HFFc6 (cell line): ENCODE measurements at regions not wholly inside any gene's neighbourhood (a gene's known extent, or its start where the extent isn't known, plus 50 kb on each side); places are given as distances from the start of the nearest gene placed in this dataset.

Experiments used
- DNase-seq: peaks from one replicate; pipeline ENCODE4 v3.0.0-alpha.2; 2018
- H3K27ac Mint-ChIP-seq: 2 replicates; pipeline ENCODE4 v1.8.0; 2020; ENCODE audit warnings: mild to moderate bottlenecking, mixed read lengths
- H3K27me3 Mint-ChIP-seq: 2 replicates; pipeline ENCODE4 v1.8.0; 2021; ENCODE audit warnings: mild to moderate bottlenecking, moderate library complexity, mixed read lengths; ENCODE audit not compliant: insufficient read depth
- H3K36me3 Mint-ChIP-seq: 2 replicates; pipeline ENCODE4 v1.8.0; 2021; ENCODE audit warnings: low read depth, mixed read lengths
- H3K4me1 Mint-ChIP-seq: 2 replicates; pipeline ENCODE4 v1.8.0; 2020; ENCODE audit warnings: low read depth, mixed read lengths
- H3K4me3 Mint-ChIP-seq: 2 replicates; pipeline ENCODE4 v1.8.0; 2020; ENCODE audit warnings: mild to moderate bottlenecking, moderate library complexity, mixed read lengths
- H3K9me3 Mint-ChIP-seq: 2 replicates; pipeline ENCODE4 v1.8.0; 2020; ENCODE audit warnings: mild to moderate bottlenecking, mixed read lengths
- TF ChIP-seq, protein P1 (sequence below): fragments of 200-600 bp; sonication (generic); IDR thresholded peaks from 2 replicates; pipeline ENCODE4 v1.5.0; 2021; ENCODE audit warnings: antibody characterized with exemption, mild to moderate bottlenecking

DNA sequence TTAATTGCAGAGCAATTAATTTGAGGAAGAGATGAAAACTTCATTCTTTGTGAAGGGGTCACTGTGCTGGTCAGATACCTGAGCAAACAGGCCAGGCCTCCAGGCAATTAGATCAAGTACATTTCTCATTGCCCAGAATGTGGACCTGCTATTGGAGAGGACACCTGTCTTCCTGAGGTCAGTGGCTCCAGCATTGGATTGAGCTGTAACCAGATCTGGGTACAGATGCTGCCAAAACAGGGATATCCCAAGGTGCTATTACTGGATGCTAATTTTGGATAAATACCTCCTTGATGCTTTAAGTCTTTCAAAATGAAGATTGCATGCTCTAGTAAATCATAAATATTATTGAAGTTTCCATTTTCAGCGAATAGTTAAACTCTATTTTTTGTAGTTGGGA is 131.5 kb downstream of the FAM161A start:
- TF ChIP-seq, protein P1, sequence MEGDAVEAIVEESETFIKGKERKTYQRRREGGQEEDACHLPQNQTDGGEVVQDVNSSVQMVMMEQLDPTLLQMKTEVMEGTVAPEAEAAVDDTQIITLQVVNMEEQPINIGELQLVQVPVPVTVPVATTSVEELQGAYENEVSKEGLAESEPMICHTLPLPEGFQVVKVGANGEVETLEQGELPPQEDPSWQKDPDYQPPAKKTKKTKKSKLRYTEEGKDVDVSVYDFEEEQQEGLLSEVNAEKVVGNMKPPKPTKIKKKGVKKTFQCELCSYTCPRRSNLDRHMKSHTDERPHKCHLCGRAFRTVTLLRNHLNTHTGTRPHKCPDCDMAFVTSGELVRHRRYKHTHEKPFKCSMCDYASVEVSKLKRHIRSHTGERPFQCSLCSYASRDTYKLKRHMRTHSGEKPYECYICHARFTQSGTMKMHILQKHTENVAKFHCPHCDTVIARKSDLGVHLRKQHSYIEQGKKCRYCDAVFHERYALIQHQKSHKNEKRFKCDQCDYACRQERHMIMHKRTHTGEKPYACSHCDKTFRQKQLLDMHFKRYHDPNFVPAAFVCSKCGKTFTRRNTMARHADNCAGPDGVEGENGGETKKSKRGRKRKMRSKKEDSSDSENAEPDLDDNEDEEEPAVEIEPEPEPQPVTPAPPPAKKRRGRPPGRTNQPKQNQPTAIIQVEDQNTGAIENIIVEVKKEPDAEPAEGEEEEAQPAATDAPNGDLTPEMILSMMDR: no peak
- H3K9me3 Mint-ChIP-seq: peaks cover 13% of the 10 kb centered on the region
- DNase-seq: no peak
- H3K36me3 Mint-ChIP-seq: no peaks in the 10 kb centered on the region; the same call in 1 of the 2 replicates
- H3K4me1 Mint-ChIP-seq: no peaks in the 10 kb centered on the region
- H3K4me3 Mint-ChIP-seq: no peak overlapping the region
- H3K27ac Mint-ChIP-seq: no peak overlapping the region
- H3K27me3 Mint-ChIP-seq: peaks cover 18% of the 10 kb centered on the region

DNA sequence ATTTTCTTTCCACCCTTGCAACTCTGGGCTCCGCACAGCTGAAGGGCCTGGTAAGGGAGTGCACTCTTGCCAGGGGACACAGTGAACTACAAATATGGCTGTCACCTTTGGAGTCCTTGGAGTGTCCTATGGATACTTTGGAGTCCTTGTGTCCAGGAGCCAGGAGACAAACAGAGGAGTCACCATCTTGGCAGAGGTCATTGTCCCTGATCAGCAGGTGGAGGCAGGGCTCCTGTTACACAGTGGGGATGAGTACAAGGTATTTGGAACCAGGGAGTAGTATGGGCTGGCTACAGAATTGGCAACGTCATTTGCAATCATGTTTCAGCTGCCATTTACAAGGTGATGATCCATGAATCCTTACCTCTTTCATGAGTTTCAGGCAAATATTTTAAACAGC is 132.5 kb downstream of the FAM161A start:
- H3K27me3 Mint-ChIP-seq: peaks cover 19% of the 10 kb centered on the region
- no peak overlapping the region for H3K27ac Mint-ChIP-seq
- TF ChIP-seq, protein P1: no peak
- H3K4me3 Mint-ChIP-seq: no peak overlapping the region
- no peak for DNase-seq
- H3K36me3 Mint-ChIP-seq: no peaks in the 10 kb centered on the region
- no peaks in the 10 kb centered on the region for H3K4me1 Mint-ChIP-seq
- H3K9me3 Mint-ChIP-seq: peaks cover 6% of the 10 kb centered on the region

DNA sequence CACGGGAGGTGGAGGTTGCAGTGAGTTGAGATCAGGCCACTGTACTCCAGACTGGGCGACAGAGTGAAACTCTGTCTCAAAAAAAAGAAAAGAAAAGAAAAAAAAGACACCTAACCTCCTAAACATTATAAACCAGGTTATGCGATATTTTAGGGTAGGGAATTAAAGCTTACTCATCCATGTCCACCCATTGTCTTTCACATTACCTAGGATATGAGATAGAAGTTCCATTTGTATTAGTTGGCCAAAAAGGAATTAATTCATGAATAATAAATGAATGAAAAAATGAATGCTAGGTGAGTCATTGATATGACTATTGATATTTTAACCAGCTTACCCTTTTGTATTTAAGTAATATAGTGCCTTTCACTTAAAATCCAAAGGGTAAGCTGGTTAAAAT is 132.9 kb downstream of the FAM161A start:
- H3K4me1 Mint-ChIP-seq: no peaks in the 10 kb centered on the region
- H3K27me3 Mint-ChIP-seq: peaks cover 17% of the 10 kb centered on the region
- H3K9me3 Mint-ChIP-seq: peaks cover under 1% of the 10 kb centered on the region; the same call in 1 of the 2 replicates
- no peak overlapping the region for H3K4me3 Mint-ChIP-seq
- DNase-seq: no peak
- H3K36me3 Mint-ChIP-seq: no peaks in the 10 kb centered on the region
- H3K27ac Mint-ChIP-seq: no peak overlapping the region
- TF ChIP-seq, protein P1: no peak

DNA sequence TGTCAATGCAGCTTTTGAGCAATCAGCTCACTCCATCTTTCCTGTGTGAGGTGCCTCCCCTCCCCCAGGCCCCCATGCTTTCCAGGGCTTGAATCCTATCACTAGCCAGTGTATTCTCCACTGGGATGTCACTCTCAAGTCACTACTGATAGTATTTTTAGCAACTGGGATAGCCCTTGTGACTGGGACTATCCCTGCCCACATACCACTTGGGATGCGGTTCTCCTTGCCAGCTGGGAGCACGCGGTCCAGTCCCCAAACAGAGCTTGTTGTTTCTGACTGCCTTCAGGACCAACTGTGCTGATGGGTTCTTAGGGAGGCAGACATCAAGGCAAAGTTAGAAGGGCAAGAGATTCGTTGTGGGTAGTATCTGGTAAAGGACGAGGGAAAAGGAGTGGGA is 134.9 kb downstream of the FAM161A start:
- Mint-ChIP-seq H3K36me3 (no peaks in the 10 kb centered on the region), H3K4me3 (no peak overlapping the region), H3K27ac (no peak overlapping the region), H3K27me3 (peaks cover 17% of the 10 kb centered on the region), H3K9me3 (no peaks in the 10 kb centered on the region), H3K4me1 (no peaks in the 10 kb centered on the region)
- DNase-seq: no peak
- TF ChIP-seq, protein P1: no peak

DNA sequence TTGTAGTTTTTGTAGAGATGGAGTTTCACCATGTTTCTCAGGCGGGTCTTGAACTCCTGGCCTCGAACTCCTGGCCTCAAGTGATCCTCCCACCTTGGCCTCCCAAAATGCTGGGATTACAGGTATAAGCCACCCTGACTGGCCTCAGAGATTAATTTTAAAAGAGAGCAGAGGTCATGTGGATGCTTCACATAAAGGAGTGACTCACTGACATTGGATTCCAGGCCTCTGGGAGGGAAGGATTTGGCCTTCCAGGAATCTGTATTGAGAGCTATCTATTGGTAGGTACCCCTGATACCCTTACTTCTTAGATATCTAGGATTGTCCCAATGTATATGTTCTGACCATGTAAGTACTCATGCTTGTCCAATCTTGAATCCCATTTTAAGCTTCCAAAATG is 138.4 kb downstream of the FAM161A start:
- DNase-seq: no peak

More for the DNA sequence above, 138.4 kb downstream of the FAM161A start:
- H3K27ac Mint-ChIP-seq: no peak overlapping the region
- H3K36me3 Mint-ChIP-seq: no peaks in the 10 kb centered on the region
- TF ChIP-seq, protein P1: no peak
- no peaks in the 10 kb centered on the region for H3K9me3 Mint-ChIP-seq
- peaks cover 11% of the 10 kb centered on the region; the same call in 1 of the 2 replicates for H3K27me3 Mint-ChIP-seq
- no peak overlapping the region for H3K4me3 Mint-ChIP-seq
- H3K4me1 Mint-ChIP-seq: no peaks in the 10 kb centered on the region
